Smooth muscle cell (in vitro differentiated cells): ENCODE measurements at regions not wholly inside any gene's neighbourhood (a gene's known extent, or its start where the extent isn't known, plus 50 kb on each side); places are given as distances from the start of the nearest gene placed in this dataset.
A peak's percentile ranks its signal among the peaks of the same experiment; 100 is the strongest.

Experiments used
- DNase-seq: peaks from one replicate; lab custom pipeline; 2025; ENCODE audit not compliant: unreplicated experiment; lab: John Stamatoyannopoulos, UW
- H2AFZ ChIP-seq: fragments of 200-600 bp; sonication (generic); 2 replicates; pipeline ENCODE4 v1.6.0; 2016; ENCODE audit warnings: antibody characterized with exemption, low read depth, mild to moderate bottlenecking
- H3F3A ChIP-seq: fragments of 200-600 bp; sonication (generic); 2 replicates; pipeline ENCODE4 v1.6.0; 2017; ENCODE audit warnings: antibody characterized with exemption, low read depth
- H3K27ac ChIP-seq: fragments of 200-600 bp; sonication (generic); 2 replicates; pipeline ENCODE4 v1.5.1; 2016; ENCODE audit warnings: low read depth, mild to moderate bottlenecking
- H3K27me3 ChIP-seq: fragments of 200-600 bp; sonication (generic); 2 replicates; pipeline ENCODE4 v1.6.1; 2016; ENCODE audit warnings: low read depth, mild to moderate bottlenecking
- H3K36me3 ChIP-seq: fragments of 200-600 bp; sonication (generic); 2 replicates; pipeline ENCODE4 v1.5.1; 2016; ENCODE audit warnings: low read depth
- H3K4me1 ChIP-seq: fragments of 200-600 bp; sonication (generic); 2 replicates; pipeline ENCODE4 v1.5.1; 2016; ENCODE audit warnings: low read depth
- H3K4me2 ChIP-seq: fragments of 200-600 bp; sonication (generic); 2 replicates; pipeline ENCODE4 v1.6.0; 2016; ENCODE audit warnings: mild to moderate bottlenecking
- H3K4me3 ChIP-seq: fragments of 200-600 bp; sonication (generic); 2 replicates; pipeline ENCODE4 v1.5.1; 2016; ENCODE audit warnings: mild to moderate bottlenecking
- H3K79me2 ChIP-seq: fragments of 200-600 bp; sonication (generic); 2 replicates; pipeline ENCODE4 v1.6.0; 2016; ENCODE audit warnings: low read depth, mild to moderate bottlenecking
- H3K9ac ChIP-seq: fragments of 200-600 bp; sonication (generic); 2 replicates; pipeline ENCODE4 v1.6.0; 2016; ENCODE audit warnings: low read depth
- H3K9me3 ChIP-seq: fragments of 200-600 bp; sonication (generic); replicated peaks from 2 replicates; pipeline ENCODE4 v1.5.1; 2016; ENCODE audit warnings: low read depth
- H4K20me1 ChIP-seq: fragments of 200-600 bp; sonication (generic); 2 replicates; pipeline ENCODE4 v1.6.0; 2016; ENCODE audit warnings: low read depth
- CTCF ChIP-seq: fragments of 200-600 bp; sonication (generic); IDR thresholded peaks from 2 replicates; pipeline ENCODE4 v1.5.1; 2017; ENCODE audit warnings: borderline replicate concordance, mild to moderate bottlenecking, antibody characterized with exemption; ENCODE audit not compliant: insufficient read depth, poor library complexity, severe bottlenecking
- WGBS: methylation state at CpG from one replicate; pipeline ENCODE4 v1.1.7; 2016; ENCODE audit warnings: low lambda C conversion rate; 5-methylcytosine and 5-hydroxymethylcytosine counted together

- H3K4me1 ChIP-seq, result no peaks in the 10 kb centered on the region
- no peak for DNase-seq
- TF ChIP-seq CTCF, result no peak
- H4K20me1 ChIP-seq, result no peaks in the 10 kb centered on the region
- 73% methylated on average over 3 of the region's 3 CpGs for WGBS
- H3K79me2 ChIP-seq, result no peaks in the 10 kb centered on the region
- no peak overlapping the region for H3K27ac ChIP-seq
- no peak overlapping the region for H3K4me3 ChIP-seq
- no peaks in the 10 kb centered on the region for H3F3A ChIP-seq
- H3K4me2 ChIP-seq, result no peak overlapping the region
- H3K36me3 ChIP-seq, result no peaks in the 10 kb centered on the region
- H3K9ac ChIP-seq, result no peak overlapping the region
- H3K9me3 ChIP-seq, result no peaks in the 10 kb centered on the region
- no peak overlapping the region for H2AFZ ChIP-seq
- H3K27me3 ChIP-seq, result peaks cover 7% of the 10 kb centered on the region
Measured at GRCh38 chr1:229874136-229874535, 192.9 kb upstream of the GALNT2 start.

- no peaks in the 10 kb centered on the region for H3K79me2 ChIP-seq
- peaks cover 7% of the 10 kb centered on the region for H3K27me3 ChIP-seq
- no peak for DNase-seq
- no peak overlapping the region for H3K4me2 ChIP-seq
- no peak overlapping the region for H2AFZ ChIP-seq
- no peak overlapping the region for H3K9ac ChIP-seq
- no peak overlapping the region for H3K4me3 ChIP-seq
- no peaks in the 10 kb centered on the region for H3F3A ChIP-seq
- no peaks in the 10 kb centered on the region for H3K9me3 ChIP-seq
- no peaks in the 10 kb centered on the region for H4K20me1 ChIP-seq
- WGBS, result 82% methylated on average over 2 of the region's 2 CpGs
- TF ChIP-seq CTCF, result no peak
- H3K4me1 ChIP-seq, result no peaks in the 10 kb centered on the region
- no peaks in the 10 kb centered on the region for H3K36me3 ChIP-seq
- no peak overlapping the region for H3K27ac ChIP-seq
Measured at GRCh38 chr1:229874609-229875008, 192.4 kb upstream of the GALNT2 start.

DNA sequence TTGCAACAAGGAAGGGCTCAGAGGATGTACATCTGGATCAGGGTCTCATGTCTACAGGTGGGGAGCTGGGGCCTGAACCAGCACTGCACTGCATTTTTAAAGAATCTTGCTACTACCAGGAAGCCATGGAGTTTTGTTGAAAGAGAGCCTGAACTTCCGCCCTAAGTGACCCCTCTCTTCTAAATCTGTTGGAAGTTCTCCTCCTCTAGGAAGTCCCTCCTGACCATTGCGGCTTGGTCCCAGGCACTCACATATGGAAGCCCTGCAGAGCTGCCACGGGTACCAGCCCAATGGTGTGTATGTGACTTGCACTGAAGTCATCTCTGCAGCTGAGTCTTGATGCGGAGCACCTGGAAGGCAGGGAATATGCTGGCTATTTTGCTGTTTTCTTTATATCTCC, 192.0 kb upstream of the GALNT2 start:
- no peaks in the 10 kb centered on the region for H3K9me3 ChIP-seq
- no peak for TF ChIP-seq CTCF
- H2AFZ ChIP-seq, result no peak overlapping the region
- no peaks in the 10 kb centered on the region for H3K79me2 ChIP-seq
- H3F3A ChIP-seq, result no peaks in the 10 kb centered on the region
- DNase-seq, result no peak
- no peak overlapping the region for H3K4me3 ChIP-seq
- H3K36me3 ChIP-seq, result no peaks in the 10 kb centered on the region
- H3K9ac ChIP-seq, result no peak overlapping the region
- WGBS, result 93% methylated on average over 4 of the region's 4 CpGs
- H3K4me1 ChIP-seq, result peaks cover 3% of the 10 kb centered on the region
- H4K20me1 ChIP-seq, result no peaks in the 10 kb centered on the region
- no peak overlapping the region for H3K27ac ChIP-seq
- H3K4me2 ChIP-seq, result no peak overlapping the region
- H3K27me3 ChIP-seq, result peaks cover 7% of the 10 kb centered on the region

GRCh38 chr1:229879746-229880145, 187.3 kb upstream of the GALNT2 start:
- no peak overlapping the region for H3K4me3 ChIP-seq
- H3K4me2 ChIP-seq, result peak overlapping the region; percentile 67
- no peaks in the 10 kb centered on the region for H3K9me3 ChIP-seq
- no peak for DNase-seq
- H3K4me1 ChIP-seq, result peaks cover 4% of the 10 kb centered on the region
- no peaks in the 10 kb centered on the region for H4K20me1 ChIP-seq
- peaks cover 13% of the 10 kb centered on the region for H3K27me3 ChIP-seq
- no peak overlapping the region for H3K27ac ChIP-seq
- WGBS, result 41% methylated on average over 3 of the region's 3 CpGs
- H3F3A ChIP-seq, result no peaks in the 10 kb centered on the region
- H3K79me2 ChIP-seq, result no peaks in the 10 kb centered on the region
- H3K9ac ChIP-seq, result no peak overlapping the region
- H3K36me3 ChIP-seq, result no peaks in the 10 kb centered on the region
- TF ChIP-seq CTCF, result no peak
- no peak overlapping the region for H2AFZ ChIP-seq
